Cardiac muscle cell (in vitro differentiated cells and primary cell): ENCODE measurements at regions not wholly inside any gene's neighbourhood (a gene's known extent, or its start where the extent isn't known, plus 50 kb on each side); places are given as distances from the start of the nearest gene placed in this dataset.

Experiments used
- DNase-seq, 2 donors: peaks; one replicate each; pipeline versions ENCODE4 v3.0.0 to v3.0.0-alpha.2; 2010 to 2017; ENCODE audit warnings: low read depth in 1 of 2, low spot score in 1 of 2
- H3K27ac ChIP-seq: fragments of 200-600 bp; sonication (generic); 2 replicates; pipeline ENCODE4 v1.5.1; 2016
- H3K27me3 ChIP-seq: fragments of 200-600 bp; sonication (generic); 2 replicates; pipeline ENCODE4 v1.6.0; 2016; ENCODE audit warnings: control low read depth
- H3K36me3 ChIP-seq: fragments of 200-600 bp; sonication (generic); 2 replicates; pipeline ENCODE4 v1.5.1; 2016; ENCODE audit warnings: control low read depth
- H3K4me1 ChIP-seq: fragments of 200-600 bp; sonication (generic); 2 replicates; pipeline ENCODE4 v1.8.1; 2017; ENCODE audit warnings: low read depth, mild to moderate bottlenecking, mixed run types
- H3K4me3 ChIP-seq: fragments of 200-600 bp; sonication (generic); 2 replicates; pipeline ENCODE4 v1.5.1; 2016; ENCODE audit warnings: mild to moderate bottlenecking
- H3K9me3 ChIP-seq: fragments of 200-600 bp; sonication (generic); 2 replicates; pipeline ENCODE4 v1.5.1; 2017; ENCODE audit warnings: low read depth, mild to moderate bottlenecking, control low read depth
- TF ChIP-seq, protein P1 (sequence below): IDR thresholded peaks from 2 replicates; pipeline ENCODE4 v1.5.1; 2012; ENCODE audit warnings: low read depth, mild to moderate bottlenecking, low read length

DNA sequence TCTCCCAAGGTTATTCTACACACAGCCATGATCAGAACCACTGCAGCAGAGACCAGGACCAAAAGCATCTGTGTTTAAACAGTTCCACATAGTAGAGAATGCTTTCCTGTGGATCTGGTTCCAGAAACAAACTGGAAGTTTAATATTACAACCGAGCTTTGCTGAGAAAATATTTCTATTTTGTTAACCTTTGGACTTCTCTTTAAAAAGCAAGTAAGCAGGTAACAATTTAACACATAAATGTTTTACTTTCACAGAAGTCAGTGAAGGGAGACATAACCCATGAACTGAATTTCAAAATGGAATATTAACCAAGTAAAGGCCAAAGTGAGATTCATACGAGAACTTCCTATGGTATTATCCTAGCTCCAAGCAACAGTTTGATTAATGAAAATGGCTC, 98.6 kb upstream of the PHYHIPL start:
- Histone ChIP-seq H3K27ac (no peak overlapping the region), H3K4me1 (no peaks in the 10 kb centered on the region), H3K27me3 (no peaks in the 10 kb centered on the region), H3K4me3 (no peak overlapping the region), H3K36me3 (no peaks in the 10 kb centered on the region), H3K9me3 (no peaks in the 10 kb centered on the region)
- no peak for DNase-seq
- TF ChIP-seq, protein P1, sequence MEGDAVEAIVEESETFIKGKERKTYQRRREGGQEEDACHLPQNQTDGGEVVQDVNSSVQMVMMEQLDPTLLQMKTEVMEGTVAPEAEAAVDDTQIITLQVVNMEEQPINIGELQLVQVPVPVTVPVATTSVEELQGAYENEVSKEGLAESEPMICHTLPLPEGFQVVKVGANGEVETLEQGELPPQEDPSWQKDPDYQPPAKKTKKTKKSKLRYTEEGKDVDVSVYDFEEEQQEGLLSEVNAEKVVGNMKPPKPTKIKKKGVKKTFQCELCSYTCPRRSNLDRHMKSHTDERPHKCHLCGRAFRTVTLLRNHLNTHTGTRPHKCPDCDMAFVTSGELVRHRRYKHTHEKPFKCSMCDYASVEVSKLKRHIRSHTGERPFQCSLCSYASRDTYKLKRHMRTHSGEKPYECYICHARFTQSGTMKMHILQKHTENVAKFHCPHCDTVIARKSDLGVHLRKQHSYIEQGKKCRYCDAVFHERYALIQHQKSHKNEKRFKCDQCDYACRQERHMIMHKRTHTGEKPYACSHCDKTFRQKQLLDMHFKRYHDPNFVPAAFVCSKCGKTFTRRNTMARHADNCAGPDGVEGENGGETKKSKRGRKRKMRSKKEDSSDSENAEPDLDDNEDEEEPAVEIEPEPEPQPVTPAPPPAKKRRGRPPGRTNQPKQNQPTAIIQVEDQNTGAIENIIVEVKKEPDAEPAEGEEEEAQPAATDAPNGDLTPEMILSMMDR: no peak

DNA sequence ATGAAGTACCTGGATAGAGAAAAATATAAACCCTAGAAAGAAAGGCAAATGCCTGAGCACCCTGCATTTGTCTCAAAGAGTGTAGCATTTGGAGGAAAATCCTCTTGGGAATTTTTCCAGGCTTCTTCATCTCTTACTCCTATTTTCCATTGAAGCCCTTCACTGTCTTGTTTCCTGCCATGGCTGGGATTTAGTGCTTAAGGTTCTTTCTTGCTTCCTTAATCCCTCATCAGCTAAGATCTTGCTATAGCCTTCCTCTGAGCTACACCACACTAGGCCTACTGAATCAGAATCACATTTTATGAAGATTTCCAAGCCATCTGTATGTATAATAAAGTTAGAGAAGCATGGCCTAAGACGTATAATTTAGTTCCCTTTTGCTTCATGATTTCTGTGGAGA, 97.5 kb upstream of the PHYHIPL start:
- no peaks in the 10 kb centered on the region for H3K4me1 ChIP-seq
- H3K36me3 ChIP-seq: no peaks in the 10 kb centered on the region
- TF ChIP-seq, protein P1: no peak
- no peaks in the 10 kb centered on the region for H3K27me3 ChIP-seq
- no peak for DNase-seq
- no peak overlapping the region for H3K4me3 ChIP-seq
- H3K9me3 ChIP-seq: no peaks in the 10 kb centered on the region
- H3K27ac ChIP-seq: no peak overlapping the region

DNA sequence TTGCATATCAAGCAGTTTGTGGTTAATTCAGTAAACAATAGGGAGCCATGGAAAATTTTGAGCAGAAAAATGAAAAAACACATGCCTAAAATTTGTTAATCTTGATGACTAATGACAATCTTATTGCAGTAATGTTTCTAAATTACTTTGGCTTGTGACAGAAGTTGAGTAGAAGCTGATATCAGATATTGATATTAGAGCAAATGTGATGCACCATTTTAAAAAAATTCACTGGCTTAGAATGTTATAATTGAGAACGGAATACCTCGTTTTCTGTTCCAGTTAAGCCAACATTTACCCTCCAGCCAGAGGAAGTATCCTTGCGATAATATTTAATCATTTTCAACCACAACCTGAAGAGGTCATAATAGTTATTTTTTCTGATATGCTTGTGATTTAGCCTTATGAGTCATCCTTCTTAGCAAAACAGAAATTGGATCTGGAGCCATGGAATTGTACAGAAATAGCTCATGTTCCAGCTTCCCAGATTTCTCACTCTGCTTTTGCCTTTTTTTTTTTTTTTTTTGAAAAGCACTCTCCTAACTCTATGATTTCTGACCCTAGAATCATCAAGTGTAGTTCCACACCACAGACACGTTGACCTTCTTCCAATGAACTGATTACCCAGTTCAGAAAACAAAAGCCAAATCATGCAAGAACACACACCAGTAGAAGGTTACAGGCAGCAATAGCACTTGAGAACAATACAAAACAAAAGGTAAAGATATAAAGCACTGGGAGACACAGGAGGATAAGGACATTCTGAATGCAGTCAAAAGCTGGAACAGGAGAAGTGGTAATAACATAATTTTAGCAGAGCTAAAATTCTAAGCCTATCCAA, 96.8 kb upstream of the PHYHIPL start:
- Histone ChIP-seq H3K9me3 (no peaks in the 10 kb centered on the region), H3K27me3 (no peaks in the 10 kb centered on the region), H3K4me3 (no peak overlapping the region), H3K27ac (no peak overlapping the region), H3K4me1 (no peaks in the 10 kb centered on the region), H3K36me3 (no peaks in the 10 kb centered on the region)
- TF ChIP-seq, protein P1: no peak
- peak in 1 of 2 donors; percentile 71 for DNase-seq

DNA sequence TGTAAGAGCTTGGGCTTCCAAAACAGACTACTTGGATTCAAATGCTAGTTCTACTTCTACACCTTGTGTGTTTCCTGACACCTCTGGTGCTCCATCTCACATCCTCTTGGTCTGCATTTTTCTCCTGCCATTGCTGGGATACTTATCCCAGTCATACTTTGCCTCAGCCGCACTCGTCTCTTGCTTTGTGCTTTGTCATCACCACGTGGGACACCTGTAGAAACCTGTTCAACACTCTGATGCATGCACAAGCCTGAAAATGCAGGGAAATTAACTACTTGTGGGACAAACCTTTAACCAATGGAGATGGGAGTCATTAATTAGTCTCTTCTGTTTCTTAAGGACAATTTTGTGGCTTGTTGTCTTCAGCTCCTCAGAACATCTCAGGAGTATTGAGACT, 94.2 kb upstream of the PHYHIPL start:
- Histone ChIP-seq H3K9me3 (no peaks in the 10 kb centered on the region), H3K4me1 (no peaks in the 10 kb centered on the region), H3K27me3 (no peaks in the 10 kb centered on the region), H3K27ac (no peak overlapping the region), H3K4me3 (no peak overlapping the region), H3K36me3 (no peaks in the 10 kb centered on the region)
- no peak for DNase-seq
- TF ChIP-seq, protein P1: no peak

DNA sequence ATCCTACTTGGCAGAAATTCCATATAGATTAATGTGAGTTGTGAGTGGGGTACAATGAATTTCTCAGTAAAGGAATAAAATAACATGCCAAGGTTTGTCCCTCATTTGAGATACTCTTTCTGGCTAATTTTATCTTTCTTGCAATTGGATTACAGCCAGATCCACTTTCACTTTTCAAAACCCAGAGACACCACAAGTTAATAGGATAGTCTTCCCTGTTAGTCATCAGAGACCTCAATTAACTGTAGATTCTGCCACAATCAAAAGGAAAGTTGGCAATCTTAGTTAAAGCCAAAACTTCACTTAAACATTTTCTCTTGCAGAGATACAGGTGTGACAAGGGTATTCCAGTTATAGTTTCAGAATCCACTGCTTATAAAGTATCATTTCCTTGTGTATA, 91.4 kb upstream of the PHYHIPL start:
- Histone ChIP-seq H3K4me1 (no peaks in the 10 kb centered on the region), H3K4me3 (no peak overlapping the region), H3K36me3 (no peaks in the 10 kb centered on the region), H3K27me3 (no peaks in the 10 kb centered on the region), H3K27ac (no peak overlapping the region), H3K9me3 (no peaks in the 10 kb centered on the region)
- DNase-seq: peak in 1 of 2 donors; percentile 13
- TF ChIP-seq, protein P1: no peak
